NOMO-1 treated with dmso at 0.1 percent for 144 hours (cell line): ENCODE measurements at regions not wholly inside any gene's neighbourhood (a gene's known extent, or its start where the extent isn't known, plus 50 kb on each side); places are given as distances from the start of the nearest gene placed in this dataset.
"Not testable (repeated sequence)": the region's sequence is repeated elsewhere in the genome, so short reads cannot be mapped to it uniquely, and the experiment has no call there.

ENCODE experiments used
- DNase-seq: peaks from one replicate; lab custom pipeline; 2025; ENCODE audit not compliant: unreplicated experiment; lab: John Stamatoyannopoulos, UW

DNA sequence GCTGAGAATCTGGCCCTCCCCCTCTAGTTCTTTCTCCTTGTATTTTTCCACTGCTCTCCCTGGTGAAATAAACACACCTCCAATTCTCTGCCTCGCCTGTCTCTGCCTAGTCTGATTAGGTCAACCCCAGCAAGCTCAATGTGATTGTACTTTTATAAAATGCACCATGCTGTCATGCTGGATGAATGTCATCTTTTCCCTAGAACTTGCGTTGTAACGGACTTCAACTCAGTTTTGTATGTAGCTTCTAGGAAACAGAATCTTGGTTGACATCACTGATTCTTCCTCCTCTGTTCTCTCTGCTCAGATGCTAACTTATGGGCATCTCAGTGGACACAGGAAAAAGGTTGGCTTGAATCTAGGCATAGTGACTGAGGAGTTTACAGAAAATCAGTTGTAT is 261.9 kb upstream of the ISX start:
- DNase-seq = no peak

DNA sequence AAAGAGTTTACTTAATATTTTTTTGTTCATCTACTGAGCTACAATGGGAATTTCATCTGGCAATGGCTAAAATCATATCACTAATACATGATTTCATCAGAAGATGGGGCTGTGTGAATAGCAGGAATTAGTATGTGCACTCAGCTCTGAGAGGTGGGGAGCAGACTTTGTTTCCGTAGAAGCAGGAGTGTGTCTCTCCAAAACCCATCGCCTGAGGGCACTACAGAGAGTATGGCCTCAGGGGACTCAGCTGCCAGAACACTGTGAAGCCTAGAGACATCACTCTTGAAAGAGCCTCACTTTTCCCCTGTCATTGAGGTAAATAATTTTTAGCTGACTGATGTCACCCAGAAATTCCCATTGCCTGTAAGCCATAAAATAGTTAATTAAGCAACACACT is 261.4 kb upstream of the ISX start:
- no peak for DNase-seq

DNA sequence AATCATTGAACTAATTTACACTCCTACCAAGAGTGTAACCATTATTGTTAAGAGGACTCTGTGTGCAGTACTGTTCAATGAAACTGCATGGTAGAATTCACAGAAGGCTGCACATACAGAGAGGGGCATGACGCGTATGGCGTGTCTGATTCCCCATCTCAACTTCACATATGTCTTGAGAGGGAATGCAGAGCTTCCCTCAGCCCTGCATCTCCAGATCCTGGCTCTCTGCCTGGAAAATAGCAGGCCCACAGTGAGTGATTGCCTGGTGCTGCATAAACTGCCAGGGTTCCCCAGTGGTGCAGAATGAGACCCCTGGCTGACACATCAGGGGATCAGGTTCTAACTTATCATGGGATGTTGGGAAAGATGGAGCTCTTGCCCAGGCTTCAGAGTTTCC is 260.2 kb upstream of the ISX start:
- no peak for DNase-seq

DNA sequence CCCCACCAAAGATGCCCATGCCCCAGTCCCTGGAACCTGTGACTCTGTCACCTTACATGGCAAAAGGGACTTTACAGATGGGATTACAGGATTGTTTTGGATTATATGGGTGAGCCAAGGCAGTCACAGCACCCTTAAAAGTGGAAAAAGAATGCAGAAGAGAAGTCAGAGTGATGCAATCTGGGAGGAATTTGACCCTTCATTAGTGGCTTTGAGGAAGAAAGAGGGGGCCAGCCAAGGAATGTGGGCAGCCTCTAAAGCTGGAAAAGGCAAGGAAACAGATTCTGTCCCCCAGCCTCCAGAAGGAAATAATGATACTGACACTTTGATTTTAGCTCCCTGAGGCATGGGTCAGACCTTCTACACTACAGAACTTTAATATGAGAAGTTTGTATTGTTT is 257.3 kb upstream of the ISX start:
- no peak for DNase-seq

DNA sequence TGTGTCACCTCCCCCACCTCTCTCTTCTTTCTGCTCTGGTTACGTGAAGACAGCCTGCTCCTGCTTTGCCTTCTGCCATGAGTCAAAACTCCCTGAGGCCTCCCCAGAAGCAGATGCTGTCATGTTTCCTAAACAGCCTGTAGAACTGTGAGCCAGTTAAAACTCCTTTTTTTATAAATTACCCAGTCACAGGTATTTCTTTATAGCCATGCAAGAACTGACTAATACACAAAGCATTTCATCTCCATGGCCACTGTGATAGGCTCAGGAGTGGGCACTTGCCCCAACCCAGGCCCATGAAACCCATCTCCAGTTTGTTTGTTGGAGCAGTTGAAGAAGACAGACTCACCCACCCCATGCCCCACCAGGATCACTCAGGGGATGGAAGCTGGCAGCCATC is 253.3 kb upstream of the ISX start:
- no peak for DNase-seq

DNA sequence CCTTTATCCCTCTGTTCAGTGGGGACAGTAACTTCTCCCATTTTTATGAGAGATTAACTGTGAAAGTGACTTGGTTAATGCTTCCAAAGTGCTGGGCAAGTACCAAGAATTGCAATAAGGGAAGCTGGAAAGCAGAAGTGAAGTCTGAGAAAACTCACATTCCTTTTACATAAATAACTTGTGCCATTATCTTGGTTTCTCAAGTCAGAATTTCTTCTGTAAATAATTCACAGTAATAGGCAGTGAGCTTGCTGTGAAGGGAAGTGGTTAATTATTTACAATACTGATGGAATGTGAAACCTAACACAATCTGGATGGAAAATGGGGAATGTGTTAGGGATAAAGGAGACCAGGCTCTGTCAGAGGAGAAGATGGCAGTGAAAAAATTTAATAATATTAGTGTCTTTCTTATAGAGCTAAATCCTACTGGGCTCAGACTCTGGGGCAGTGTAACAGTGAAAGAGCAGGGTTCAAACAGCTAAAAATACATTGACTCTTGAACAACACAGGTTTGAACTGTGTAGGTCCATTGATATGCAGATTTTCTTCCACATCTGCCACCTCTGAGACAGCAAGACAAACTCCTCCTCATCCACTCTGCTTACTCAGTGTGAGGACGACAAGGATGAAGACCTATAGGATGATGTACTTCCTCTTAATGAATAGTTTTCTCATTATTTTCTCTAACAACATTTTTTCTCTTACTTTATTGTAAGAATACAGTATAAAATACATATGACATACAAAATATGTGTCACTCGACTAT is 251.5 kb upstream of the ISX start:
- DNase-seq = no peak

DNA sequence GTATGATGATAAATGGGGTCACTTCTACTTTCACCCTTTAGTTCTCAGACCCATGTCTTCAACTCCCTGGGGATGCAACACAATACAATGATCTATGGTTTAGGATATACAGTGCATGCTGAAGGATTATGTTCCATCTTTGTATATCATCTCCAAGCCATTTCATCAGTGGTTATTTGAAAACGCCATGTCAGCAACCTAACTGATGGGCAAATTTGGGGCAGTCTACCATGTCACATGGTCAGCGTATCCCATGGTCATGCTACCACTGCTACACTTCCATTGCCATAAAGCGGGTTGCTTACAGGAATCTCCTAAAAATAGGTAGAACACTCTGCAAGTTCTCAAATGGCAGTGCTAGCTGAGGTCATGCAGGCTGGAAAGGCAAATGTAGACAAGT is 236.5 kb upstream of the ISX start:
- DNase-seq = no peak

DNA sequence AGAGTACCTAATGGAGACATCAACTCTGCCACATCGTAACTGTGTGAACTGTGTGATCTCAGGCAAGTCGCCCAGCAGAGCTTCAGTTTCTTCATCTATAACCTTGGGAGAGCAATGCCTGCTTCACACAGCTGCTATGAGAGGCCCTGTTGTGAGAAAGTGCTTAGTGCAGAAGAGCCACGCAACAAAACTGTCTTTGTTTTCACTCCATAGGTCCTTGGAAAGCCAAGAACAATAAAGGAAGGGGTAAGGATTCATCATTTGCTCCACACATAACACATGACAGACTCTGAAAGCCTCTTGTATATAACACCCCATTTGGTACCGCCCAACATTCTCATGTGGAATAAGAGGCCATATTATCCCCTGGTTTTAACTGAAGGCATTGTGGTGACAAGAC is 231.9 kb upstream of the ISX start:
- no peak for DNase-seq

DNA sequence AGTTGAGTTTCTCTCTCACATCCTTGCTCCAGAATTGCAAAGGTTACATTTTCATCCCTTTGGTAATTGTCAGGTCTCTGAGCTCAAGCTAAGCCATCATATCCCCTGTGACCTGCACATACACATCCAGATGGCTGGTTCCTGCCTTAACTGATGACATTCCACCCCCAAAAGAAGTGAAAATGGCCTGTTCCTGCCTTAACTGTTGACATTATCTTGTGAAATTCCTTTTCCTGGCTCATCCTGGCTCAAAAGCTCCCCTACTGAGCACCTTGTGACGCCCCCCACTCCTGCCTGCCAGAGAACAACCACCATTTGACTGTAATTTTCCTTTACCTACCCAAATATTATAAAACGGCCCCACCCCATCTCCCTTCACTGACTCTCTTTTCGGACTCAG is 231.4 kb upstream of the ISX start:
- DNase-seq = not testable (repeated sequence)

DNA sequence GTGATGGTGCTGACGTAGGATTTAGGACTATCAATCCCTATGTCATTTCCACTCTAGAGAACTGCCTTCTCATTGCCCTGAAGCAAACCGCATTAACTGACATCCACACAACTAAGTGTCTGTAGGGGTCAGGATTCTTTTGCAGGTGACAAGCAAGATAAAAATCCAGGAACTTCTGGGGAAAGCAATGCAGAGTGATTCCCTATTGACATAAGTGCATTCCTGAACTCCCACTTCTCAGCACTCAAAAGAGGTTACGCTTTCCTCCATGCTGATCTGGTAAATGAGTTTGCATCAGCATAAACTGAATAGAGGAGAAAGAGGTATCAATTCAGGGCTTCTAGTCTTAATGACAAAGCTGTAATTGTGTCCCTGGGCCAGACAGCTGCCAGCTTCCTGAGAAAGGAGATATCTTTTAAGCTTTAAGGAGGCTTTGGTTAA is 224.6 kb upstream of the ISX start:
- DNase-seq = no peak

DNA sequence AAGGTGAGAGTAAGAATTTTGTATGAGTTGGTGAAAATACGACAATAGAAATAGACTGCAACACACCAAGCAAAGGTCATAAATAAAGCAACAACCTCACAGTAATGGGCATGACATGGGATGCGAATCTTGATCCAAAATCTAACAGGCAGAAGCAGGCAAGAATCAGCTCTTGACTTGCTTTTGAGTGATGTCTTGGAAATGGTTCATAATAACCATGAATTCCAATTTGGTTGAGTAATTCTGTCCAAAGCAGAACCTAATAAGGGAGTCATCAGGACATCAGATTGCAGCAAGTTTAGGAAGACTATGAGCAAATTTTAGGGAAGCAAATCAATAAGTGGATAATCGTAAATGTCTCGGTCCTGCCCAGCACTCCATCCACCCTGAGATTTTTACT is 224.0 kb upstream of the ISX start:
- DNase-seq = no peak

DNA sequence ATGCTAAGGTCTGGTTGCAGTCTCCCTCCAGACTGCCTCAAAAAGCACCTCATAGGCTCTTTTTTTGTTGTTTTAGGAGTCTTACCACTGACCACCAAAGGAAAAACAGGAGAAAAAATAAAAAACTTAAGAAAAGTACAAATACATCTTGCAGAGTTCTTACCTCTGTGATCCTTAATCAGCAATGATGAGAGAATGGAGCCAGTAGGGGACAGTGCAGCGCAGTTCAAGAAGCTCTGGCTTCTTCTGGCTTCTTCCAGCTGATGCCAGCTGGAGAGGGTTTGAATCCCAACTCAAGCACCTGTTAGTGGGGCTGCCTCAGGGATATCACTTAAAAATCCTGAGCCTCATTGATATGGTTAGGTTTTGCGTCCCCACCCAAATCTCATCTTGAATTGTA is 223.3 kb upstream of the ISX start:
- no peak for DNase-seq

DNA sequence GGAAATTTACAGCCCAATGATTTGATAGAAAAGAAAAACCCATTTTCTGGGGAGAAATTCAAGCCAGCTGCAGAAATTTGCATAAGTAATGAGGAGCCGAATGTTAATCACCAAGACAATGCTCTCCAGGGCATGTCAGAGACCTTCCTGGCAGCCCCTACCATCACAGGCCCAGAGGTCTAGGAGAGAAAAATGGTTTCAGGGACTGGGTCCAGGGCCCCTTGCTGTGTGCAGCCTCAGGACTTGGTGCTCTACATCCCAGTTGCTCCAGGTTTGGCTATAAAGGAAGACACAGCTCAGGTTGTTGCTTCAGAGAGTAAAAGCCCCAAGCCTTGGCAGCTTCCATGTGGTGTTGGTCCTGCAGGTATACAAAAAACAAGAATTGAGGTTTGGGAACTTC is 222.2 kb upstream of the ISX start:
- DNase-seq = not testable (repeated sequence)

DNA sequence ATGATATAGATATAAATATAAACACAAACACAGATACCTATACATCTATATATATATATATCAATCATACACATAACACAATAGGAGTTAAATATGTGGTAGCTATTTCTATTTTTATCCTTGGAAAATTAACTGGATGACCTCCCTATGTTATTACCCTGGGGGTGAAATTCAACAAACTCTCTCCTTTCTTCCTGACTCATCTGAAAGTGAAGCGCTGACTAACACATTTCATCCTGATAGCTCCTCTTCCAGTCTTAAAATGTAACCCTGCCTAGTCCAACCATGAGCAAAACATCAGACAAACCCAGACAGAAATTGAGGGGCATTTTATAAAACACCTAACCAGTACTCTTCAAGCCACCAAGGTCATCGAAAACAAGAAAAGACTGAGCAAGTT is 220.6 kb upstream of the ISX start:
- no peak for DNase-seq

DNA sequence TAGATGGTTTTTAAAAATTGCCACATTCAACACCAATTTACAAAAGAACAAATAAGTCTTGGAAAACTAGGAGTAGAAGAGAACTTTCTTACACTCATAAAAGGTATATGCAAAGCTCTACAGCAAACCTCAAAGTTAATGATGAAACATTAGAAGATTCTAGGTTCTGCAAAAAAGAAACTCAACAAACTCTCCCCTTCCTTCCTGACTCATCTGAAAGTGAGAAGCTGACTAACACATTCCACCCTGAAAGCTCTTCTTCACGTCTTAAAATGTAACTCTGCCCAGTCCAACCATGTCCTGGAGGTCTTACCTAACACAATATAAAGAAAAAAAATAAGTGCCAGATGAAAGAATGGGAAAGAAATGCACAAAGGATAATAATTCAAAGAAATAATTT is 218.9 kb upstream of the ISX start:
- DNase-seq = no peak

DNA sequence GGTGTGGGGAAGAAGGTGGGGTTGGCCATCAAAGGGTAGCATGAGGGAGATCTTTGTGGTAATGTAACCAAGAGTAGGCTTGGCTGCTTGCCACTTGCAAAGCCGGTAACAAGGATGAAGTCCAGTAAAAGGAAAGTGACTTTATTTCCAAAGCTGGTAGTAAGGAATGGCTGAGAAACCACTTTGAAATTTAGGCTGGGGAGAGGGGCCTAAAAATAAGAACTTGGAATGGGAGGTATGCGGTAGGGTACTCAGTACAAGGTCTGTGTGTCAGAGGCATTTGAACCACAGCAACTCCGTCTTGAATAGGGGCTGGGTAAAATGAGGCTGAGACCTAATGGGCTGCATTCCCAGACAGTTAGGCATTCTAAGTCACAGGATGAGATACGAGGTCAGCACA is 216.0 kb upstream of the ISX start:
- DNase-seq = no peak

DNA sequence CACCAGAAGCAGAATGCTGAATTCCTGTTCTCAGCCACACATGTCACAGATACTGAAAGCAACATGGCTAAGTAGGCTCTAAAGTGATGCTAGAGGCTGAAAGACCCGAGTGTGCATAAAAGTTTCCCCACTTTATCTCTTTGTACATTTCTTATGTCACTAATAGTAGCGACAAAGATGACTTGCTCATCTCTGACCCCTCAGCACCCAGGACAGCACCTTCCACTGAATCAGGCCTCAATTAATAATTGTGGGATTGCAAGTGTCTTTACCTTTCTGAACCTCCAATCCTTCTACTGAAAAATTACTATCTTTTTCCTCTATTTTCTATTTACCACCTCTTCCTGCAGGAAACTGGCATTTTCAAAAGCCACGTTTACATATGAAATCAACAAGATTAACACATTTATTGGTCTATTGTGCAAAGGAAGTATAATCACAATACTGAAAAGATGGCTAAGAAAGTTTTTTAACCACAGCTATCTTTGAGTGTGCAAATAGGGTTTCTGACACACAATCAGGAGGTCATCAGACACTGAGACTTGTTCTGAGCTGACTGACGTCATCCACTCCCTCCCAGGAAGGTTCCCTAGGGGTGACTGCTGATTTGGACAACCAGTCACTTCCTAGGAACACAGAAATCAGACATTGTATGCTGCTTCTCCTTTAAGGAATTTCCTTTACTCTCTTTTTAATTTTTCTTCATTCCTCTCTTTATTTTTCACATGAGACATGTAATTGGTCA is 213.9 kb upstream of the ISX start:
- DNase-seq = no peak

DNA sequence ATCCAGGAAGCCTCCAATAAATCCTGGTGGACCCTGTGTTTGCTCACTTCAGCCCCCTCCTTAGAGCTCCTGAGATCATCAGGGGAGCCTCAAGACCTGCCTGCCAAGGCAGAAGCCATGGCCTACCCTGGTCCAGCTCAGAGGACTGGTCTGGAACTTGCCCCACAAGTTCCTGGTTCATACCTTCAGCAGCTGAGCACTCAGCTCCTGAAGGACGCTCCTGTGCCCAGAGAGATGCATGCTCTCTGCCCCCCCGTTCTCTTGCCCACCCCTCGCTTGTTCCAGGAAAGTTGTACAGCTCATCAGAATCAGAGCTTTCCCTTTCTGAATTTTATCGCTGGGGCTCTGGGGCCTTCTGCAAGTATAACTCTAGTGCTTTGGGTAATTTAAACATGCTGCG is 210.5 kb upstream of the ISX start:
- no peak for DNase-seq

DNA sequence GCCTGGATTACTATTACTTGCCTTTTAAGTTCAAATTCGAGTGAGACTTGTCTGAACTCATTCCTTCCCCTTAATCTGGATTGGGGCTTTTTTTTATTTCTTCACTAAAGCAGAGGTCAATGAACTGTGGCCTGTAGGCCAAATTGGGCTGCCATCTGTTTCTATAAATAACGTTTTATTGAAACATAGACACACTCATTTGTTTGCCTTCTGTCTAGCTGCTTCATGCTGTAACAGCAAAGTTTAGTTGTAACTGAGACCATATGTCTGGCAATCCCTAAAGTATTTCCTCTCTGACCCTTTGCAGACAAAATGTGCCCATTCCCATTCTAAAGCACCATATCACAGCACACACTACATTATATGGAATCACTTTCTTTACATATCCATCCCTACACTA is 207.9 kb upstream of the ISX start:
- DNase-seq = no peak

DNA sequence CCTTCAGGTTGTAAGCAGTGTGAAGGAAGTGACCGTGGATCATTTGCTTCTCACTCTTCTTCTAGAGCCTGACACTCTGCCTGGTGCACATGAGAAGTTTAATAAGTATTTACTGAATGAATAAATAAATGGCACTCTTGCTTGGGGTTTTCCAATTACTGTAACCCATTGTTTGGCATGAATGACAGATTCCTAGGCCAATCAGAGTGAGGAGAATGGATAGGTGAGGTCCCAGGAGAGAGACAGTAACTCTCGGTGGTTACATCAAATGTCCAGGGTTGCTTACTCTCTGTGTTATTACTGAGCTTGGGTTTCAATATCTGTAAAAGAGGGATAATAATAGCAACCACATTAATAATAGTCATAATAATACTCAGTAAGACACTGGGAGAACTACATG is 204.2 kb upstream of the ISX start:
- DNase-seq = no peak

DNA sequence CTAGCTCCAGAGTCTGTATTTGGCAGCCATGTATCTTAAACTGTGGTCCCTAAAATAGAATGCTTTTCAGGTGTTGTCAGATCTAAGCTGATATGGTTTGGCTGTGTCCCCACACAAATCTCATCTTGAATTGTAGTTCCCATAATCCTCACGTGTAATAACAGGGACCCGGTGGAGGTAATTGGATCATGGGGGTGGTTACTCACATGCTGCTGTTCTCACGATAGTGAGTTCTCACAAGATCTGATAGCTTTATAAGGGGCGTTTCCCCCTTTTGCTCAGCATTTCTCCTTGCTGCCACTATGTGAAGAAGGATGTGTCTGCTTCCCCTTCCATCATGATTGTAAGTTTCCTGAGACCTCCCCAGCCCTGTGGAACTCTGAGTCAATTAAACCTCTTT is 199.9 kb upstream of the ISX start:
- no peak for DNase-seq

DNA sequence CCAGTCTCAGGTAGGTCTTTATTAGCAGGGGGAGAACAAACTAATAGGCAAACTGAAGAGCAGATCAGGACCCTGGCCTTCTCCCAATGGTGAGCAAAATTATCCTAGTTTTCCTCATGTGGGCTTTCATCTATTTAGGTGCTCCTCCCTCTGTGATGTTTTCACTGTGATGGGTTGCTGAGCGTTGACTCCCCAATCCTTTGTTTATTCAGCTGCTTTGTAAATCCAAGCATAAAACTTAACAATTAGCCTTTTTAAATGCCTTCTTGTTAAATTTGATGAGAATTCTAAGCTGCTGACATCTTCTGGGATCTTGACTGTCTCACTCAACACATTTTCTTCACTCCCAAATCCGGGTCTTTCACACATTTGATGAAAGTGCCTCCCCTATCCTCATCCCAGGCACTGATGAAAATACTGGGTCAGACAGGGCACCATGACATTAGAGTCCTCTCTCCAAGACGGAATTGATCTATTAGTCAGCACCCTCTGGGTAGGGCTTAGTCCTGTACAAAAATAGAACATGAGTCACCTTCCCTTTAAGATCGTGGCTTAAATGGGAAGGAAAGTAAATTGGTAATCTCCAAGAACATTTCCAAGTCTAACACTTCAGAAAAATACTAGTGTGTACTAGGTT is 199.3 kb upstream of the ISX start:
- DNase-seq = no peak
